GM18870 (cell line): ENCODE measurements at regions not wholly inside any gene's neighbourhood (a gene's known extent, or its start where the extent isn't known, plus 50 kb on each side); places are given as distances from the start of the nearest gene placed in this dataset.

Source experiments
- ATAC-seq: cut with Tn5 transposase; IDR thresholded peaks from one replicate; pipeline ENCODE4 v1.9.1; 2021; ENCODE audit warnings: moderate library complexity; ENCODE audit not compliant: unreplicated experiment

- no peak for ATAC-seq
Observed at GRCh38 chr5:71982717-71983395, 124.4 kb upstream of the MAP1B start.

GRCh38 chr5:71986101-71986500 is 121.2 kb upstream of the MAP1B start:
- ATAC-seq: no peak

GRCh38 chr5:71988808-71989207 is 118.5 kb upstream of the MAP1B start:
- ATAC-seq: no peak

GRCh38 chr5:71993600-71993999 is 113.7 kb upstream of the MAP1B start:
- ATAC-seq: no peak

GRCh38 chr5:71996789-71997188 is 110.5 kb upstream of the MAP1B start:
- ATAC-seq: no peak

- ATAC-seq: no peak
Observed at GRCh38 chr5:71998746-71999145, 108.5 kb upstream of the MAP1B start.

- no peak for ATAC-seq
Observed at GRCh38 chr5:72000707-72001106, 106.6 kb upstream of the MAP1B start.

GRCh38 chr5:72005671-72006070 is 101.6 kb upstream of the MAP1B start:
- no peak for ATAC-seq

- no peak for ATAC-seq
Observed at GRCh38 chr5:72006361-72006760, 100.9 kb upstream of the MAP1B start.

GRCh38 chr5:72007336-72008111 is 99.8 kb upstream of the MAP1B start:
- no peak for ATAC-seq

GRCh38 chr5:72009280-72009679 is 98.0 kb upstream of the MAP1B start:
- ATAC-seq: no peak

- no peak for ATAC-seq
Observed at GRCh38 chr5:72010430-72010829, 96.8 kb upstream of the MAP1B start.

- no peak for ATAC-seq
Observed at GRCh38 chr5:72012906-72013305, 94.4 kb upstream of the MAP1B start.

GRCh38 chr5:72013766-72014624 is 93.3 kb upstream of the MAP1B start:
- no peak for ATAC-seq

GRCh38 chr5:72015103-72015548 is 92.1 kb upstream of the MAP1B start:
- no peak for ATAC-seq

- no peak for ATAC-seq
Observed at GRCh38 chr5:72018143-72018803, 89.0 kb upstream of the MAP1B start.

- ATAC-seq: no peak
Observed at GRCh38 chr5:72020161-72020983, 86.9 kb upstream of the MAP1B start.

GRCh38 chr5:72021651-72022357 is 85.5 kb upstream of the MAP1B start:
- ATAC-seq: no peak

- no peak for ATAC-seq
Observed at GRCh38 chr5:72028382-72028781, 78.9 kb upstream of the MAP1B start.
